Neural cell (in vitro differentiated cells): ENCODE measurements at regions not wholly inside any gene's neighbourhood (a gene's known extent, or its start where the extent isn't known, plus 50 kb on each side); places are given as distances from the start of the nearest gene placed in this dataset.

Experiments used
- H2AFZ ChIP-seq: fragments of 200-600, 300-800 bp; sonication (generic), shearing (Covaris generic); 2 replicates; pipeline ENCODE4 v1.6.0; 2014; ENCODE audit warnings: low read depth, mild to moderate bottlenecking, antibody characterized with exemption, low read length, moderate library complexity
- H3F3A ChIP-seq: fragments of 200-600 bp; shearing (Covaris generic); 2 replicates; pipeline ENCODE4 v1.6.1; 2016; ENCODE audit warnings: mild to moderate bottlenecking, moderate library complexity, mixed read lengths, antibody characterized with exemption, low read length; ENCODE audit not compliant: insufficient read depth, poor library complexity, severe bottlenecking
- H3K27ac ChIP-seq: fragments of 200-600, 300-800 bp; sonication (generic), shearing (Covaris generic); 2 replicates; pipeline ENCODE4 v1.5.1; 2014; ENCODE audit warnings: mild to moderate bottlenecking, low read length, moderate library complexity
- H3K27me3 ChIP-seq: fragments of 300-800, 200-600 bp; sonication (generic), shearing (Covaris generic); 2 replicates; pipeline ENCODE4 v1.6.0; 2014; ENCODE audit warnings: mild to moderate bottlenecking, low read depth, low read length, moderate library complexity; ENCODE audit not compliant: insufficient read depth
- H3K36me3 ChIP-seq: fragments of 300-800, 200-600 bp; sonication (generic), shearing (Covaris generic); 2 replicates; pipeline ENCODE4 v1.5.1; 2014; ENCODE audit warnings: mild to moderate bottlenecking, antibody characterized with exemption, low read length, moderate library complexity; ENCODE audit not compliant: insufficient read depth
- H3K4me2 ChIP-seq: fragments of 300-800, 200-600 bp; sonication (generic), shearing (Covaris generic); 2 replicates; pipeline ENCODE4 v1.6.0; 2014; ENCODE audit warnings: mild to moderate bottlenecking, low read length
- H3K4me3 ChIP-seq: fragments of 300-800, 200-600 bp; sonication (generic), shearing (Covaris generic); 2 replicates; pipeline ENCODE4 v1.5.1; 2014; ENCODE audit warnings: mild to moderate bottlenecking, low read length, moderate library complexity
- H3K79me2 ChIP-seq: fragments of 200-600 bp; shearing (Covaris generic); replicated peaks from 2 replicates; pipeline ENCODE4 v1.6.0; 2014; ENCODE audit warnings: mild to moderate bottlenecking, low read length, moderate library complexity; ENCODE audit not compliant: insufficient read depth
- H3K9ac ChIP-seq: fragments of 300-800, 200-600 bp; sonication (generic), shearing (Covaris generic); 2 replicates; pipeline ENCODE4 v1.6.1; 2016; ENCODE audit warnings: mild to moderate bottlenecking, low read length, mixed read lengths
- H3K9me2 ChIP-seq: fragments of 200-600 bp; shearing (Covaris generic); 2 replicates; pipeline ENCODE4 v1.6.1; 2016; ENCODE audit warnings: mild to moderate bottlenecking, low read length, mixed read lengths; ENCODE audit not compliant: insufficient read depth
- H3K9me3 ChIP-seq: fragments of 200-600, 300-800 bp; sonication (generic), shearing (Covaris generic); 2 replicates; pipeline ENCODE4 v1.6.1; 2016; ENCODE audit warnings: mild to moderate bottlenecking, mixed run types, low read length, moderate library complexity, mixed read lengths
- H4K20me1 ChIP-seq: fragments of 200-600 bp; shearing (Covaris generic); 2 replicates; pipeline ENCODE4 v1.6.1; 2016; ENCODE audit warnings: mild to moderate bottlenecking, mixed run types; ENCODE audit not compliant: insufficient read depth
- CTCF ChIP-seq: fragments of 450-650 bp; IDR thresholded peaks from 2 replicates; pipeline ENCODE4 v1.5.1; 2014; ENCODE audit warnings: antibody characterized with exemption, mild to moderate bottlenecking, moderate library complexity; ENCODE audit not compliant: poor library complexity, severe bottlenecking
- EP300 ChIP-seq: fragments of 450-650 bp; conservative IDR thresholded peaks from 2 replicates; pipeline ENCODE4 v1.6.1; 2014; ENCODE audit warnings: antibody characterized with exemption, mild to moderate bottlenecking, moderate library complexity; ENCODE audit not compliant: poor library complexity, severe bottlenecking
- EZH2 ChIP-seq: fragments of 200-600, 300-800 bp; shearing (Covaris generic), sonication (generic); IDR thresholded peaks from 2 replicates; pipeline ENCODE4 v1.6.1; 2014; ENCODE audit warnings: antibody characterized with exemption, low read length, borderline replicate concordance, mild to moderate bottlenecking; ENCODE audit not compliant: insufficient read depth, poor library complexity, severe bottlenecking
- MXI1 ChIP-seq: fragments of 450-650 bp; conservative IDR thresholded peaks from 2 replicates; pipeline ENCODE4 v1.6.1; 2014; ENCODE audit warnings: antibody characterized with exemption, mild to moderate bottlenecking; ENCODE audit not compliant: poor library complexity, severe bottlenecking
- POLR2AphosphoS5 ChIP-seq: IDR thresholded peaks from 2 replicates; pipeline ENCODE4 v1.6.1; 2012
- RAD21 ChIP-seq: fragments of 450-650 bp; conservative IDR thresholded peaks from 2 replicates; pipeline ENCODE4 v1.6.1; 2014; ENCODE audit warnings: antibody characterized with exemption, mild to moderate bottlenecking, moderate library complexity
- REST ChIP-seq: IDR thresholded peaks from 2 replicates; pipeline ENCODE4 v1.6.1; 2012; ENCODE audit warnings: borderline replicate concordance
- SMC3 ChIP-seq: fragments of 450-650 bp; conservative IDR thresholded peaks from 2 replicates; pipeline ENCODE4 v1.6.1; 2014; ENCODE audit warnings: antibody characterized with exemption, mild to moderate bottlenecking, moderate library complexity; ENCODE audit not compliant: poor library complexity
- TAF1 ChIP-seq: IDR thresholded peaks from 2 replicates; pipeline ENCODE4 v1.6.1; 2012; ENCODE audit warnings: low read depth

DNA sequence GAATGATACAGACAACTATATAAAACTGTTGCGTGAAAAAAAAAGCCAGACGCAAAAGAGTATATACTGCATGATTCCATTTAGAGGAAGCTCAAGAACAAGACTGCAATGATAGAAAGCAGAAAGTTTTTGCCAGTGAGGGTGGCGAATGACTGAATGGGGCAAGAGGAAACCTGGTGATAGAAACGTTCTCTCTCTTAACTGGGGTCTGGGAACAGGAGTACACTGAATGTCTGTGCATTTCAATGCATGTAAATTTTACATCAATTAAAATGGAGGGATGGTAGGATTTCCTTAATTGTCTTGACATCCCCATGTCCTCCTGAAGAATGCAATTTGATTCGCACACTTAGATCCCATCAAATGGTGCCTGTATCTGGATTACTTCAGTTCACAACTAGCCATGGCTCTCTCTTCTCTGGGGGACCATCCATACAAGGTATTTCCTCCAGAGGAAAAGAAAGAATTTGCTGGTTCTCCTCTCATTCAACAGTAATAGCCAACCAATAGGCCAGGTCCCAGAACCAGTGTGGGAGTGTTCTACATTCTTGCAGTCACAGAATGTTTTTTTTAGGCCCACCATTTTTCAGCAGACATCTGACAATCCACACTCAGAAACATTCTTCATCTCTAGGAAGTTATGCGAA is 221.0 kb upstream of the KLF14 start:
- Histone ChIP-seq H3K4me3 (no peak overlapping the region), H3K79me2 (no peaks in the 10 kb centered on the region), H4K20me1 (no peaks in the 10 kb centered on the region), H3K9ac (no peak overlapping the region), H2AFZ (no peak overlapping the region), H3K36me3 (no peaks in the 10 kb centered on the region), H3K27ac (no peak overlapping the region), H3K27me3 (no peaks in the 10 kb centered on the region), H3K9me2 (no peaks in the 10 kb centered on the region), H3K9me3 (no peaks in the 10 kb centered on the region), H3K4me2 (no peak overlapping the region), H3F3A (no peaks in the 10 kb centered on the region)
- no peak for TF ChIP-seq SMC3

- no peak overlapping the region for H3K4me3 ChIP-seq
- H3K4me2 ChIP-seq, result no peak overlapping the region
- H2AFZ ChIP-seq, result no peak overlapping the region
- no peaks in the 10 kb centered on the region for H3K79me2 ChIP-seq
- H3F3A ChIP-seq, result no peaks in the 10 kb centered on the region
- no peak for TF ChIP-seq SMC3
- no peak for TF ChIP-seq POLR2AphosphoS5
- no peak for TF ChIP-seq EZH2
- no peak for TF ChIP-seq MXI1
- TF ChIP-seq RAD21, result no peak
- TF ChIP-seq EP300, result no peak
- TF ChIP-seq CTCF, result no peak
- TF ChIP-seq REST, result no peak
- TF ChIP-seq TAF1, result no peak
- no peaks in the 10 kb centered on the region for H3K36me3 ChIP-seq
- no peaks in the 10 kb centered on the region for H3K9me3 ChIP-seq
- H3K27ac ChIP-seq, result no peak overlapping the region
- H3K9ac ChIP-seq, result no peak overlapping the region
- no peaks in the 10 kb centered on the region for H3K9me2 ChIP-seq
- no peaks in the 10 kb centered on the region for H3K27me3 ChIP-seq
- H4K20me1 ChIP-seq, result no peaks in the 10 kb centered on the region
These were observed 221.5 kb upstream of the KLF14 start for GRCh38 chr7:130955565-130955919.
